Common myeloid progenitor, CD34-positive (primary cell): ENCODE measurements at regions not wholly inside any gene's neighbourhood (a gene's known extent, or its start where the extent isn't known, plus 50 kb on each side); places are given as distances from the start of the nearest gene placed in this dataset.
"Not testable (repeated sequence)": the region's sequence is repeated elsewhere in the genome, so short reads cannot be mapped to it uniquely, and the experiment has no call there.

Source experiments
- CTCF ChIA-PET: fragments of 350-600 bp; sonication (Branson Sonifier 250); formaldehyde crosslinking; loops from one replicate; lab custom pipeline; 2021; ENCODE audit warnings: antibody characterized with exemption; lab: Charles Lee
- POLR2A ChIA-PET: fragments of 350-600 bp; sonication (Branson Sonifier 250); formaldehyde crosslinking; loops from one replicate; lab custom pipeline; 2021; ENCODE audit warnings: antibody characterized with exemption; lab: Charles Lee
- DNase-seq, 3 donors: peaks; one replicate each; pipeline versions ENCODE4 v3.0.0 to v3.0.0-alpha.2; 2013
- H3K27ac ChIP-seq, 2 experiments: 1 replicate in 1 of 2; 2 replicates in 1 of 2; pipeline ENCODE4 v1.7.0; 2013; ENCODE audit warnings: inconsistent platforms in 2 of 2, low read length in 2 of 2, mild to moderate bottlenecking in 2 of 2, low read depth in 1 of 2, moderate library complexity in 1 of 2; ENCODE audit not compliant: severe bottlenecking in 2 of 2, insufficient read depth in 1 of 2, poor library complexity in 1 of 2
- H3K27me3 ChIP-seq, 5 experiments: replicated peaks in 2 of 5; 1 replicate in 3 of 5; 2 replicates in 2 of 5; pipeline versions ENCODE4 v1.6.1 to v1.7.0; 2013; ENCODE audit warnings: low read length in 4 of 5, mild to moderate bottlenecking in 2 of 5, moderate library complexity in 2 of 5, inconsistent platforms in 1 of 5; ENCODE audit not compliant: insufficient read depth in 5 of 5, control insufficient read depth in 4 of 5
- H3K36me3 ChIP-seq, 4 experiments: 1 replicate in 2 of 4; 2 replicates in 2 of 4; pipeline versions ENCODE4 v1.6.1 to v1.7.0; 2013; ENCODE audit warnings: low read length in 3 of 4, control low read depth in 1 of 4, mild to moderate bottlenecking in 1 of 4; ENCODE audit not compliant: control insufficient read depth in 4 of 4, insufficient read depth in 4 of 4
- H3K4me1 ChIP-seq, 4 experiments: 1 replicate in 3 of 4; 2 replicates in 1 of 4; pipeline versions ENCODE4 v1.6.1 to v1.7.1; 2013; ENCODE audit warnings: low read length in 3 of 4, mild to moderate bottlenecking in 3 of 4, control low read depth in 1 of 4, inconsistent platforms in 1 of 4, moderate library complexity in 1 of 4; ENCODE audit not compliant: control insufficient read depth in 4 of 4, insufficient read depth in 4 of 4; ENCODE audit errors: control extremely low read depth in 1 of 4
- H3K4me3 ChIP-seq, 7 experiments: 1 replicate in 4 of 7; 2 replicates in 3 of 7; pipeline versions ENCODE4 v1.5.1 to v1.7.0; 2013; ENCODE audit warnings: mild to moderate bottlenecking in 7 of 7, low read length in 6 of 7, moderate library complexity in 6 of 7, inconsistent platforms in 2 of 7, low read depth in 2 of 7, control low read depth in 1 of 7; ENCODE audit not compliant: insufficient read depth in 4 of 7, control insufficient read depth in 1 of 7; ENCODE audit errors: extremely low read depth in 1 of 7
- H3K9me3 ChIP-seq, 5 experiments: 1 replicate in 4 of 5; 2 replicates in 1 of 5; pipeline versions ENCODE4 v1.6.1 to v1.7.1; 2013; ENCODE audit warnings: low read length in 4 of 5, mild to moderate bottlenecking in 2 of 5, inconsistent platforms in 1 of 5, low read depth in 1 of 5, moderate library complexity in 1 of 5; ENCODE audit not compliant: control insufficient read depth in 4 of 5, insufficient read depth in 2 of 5; ENCODE audit errors: control extremely low read depth in 1 of 5
- WGBS: methylation state at CpG from one replicate; pipeline ENCODE4 v1.1.5; 2013; ENCODE audit not compliant: insufficient coverage; 5-methylcytosine and 5-hydroxymethylcytosine counted together

DNA sequence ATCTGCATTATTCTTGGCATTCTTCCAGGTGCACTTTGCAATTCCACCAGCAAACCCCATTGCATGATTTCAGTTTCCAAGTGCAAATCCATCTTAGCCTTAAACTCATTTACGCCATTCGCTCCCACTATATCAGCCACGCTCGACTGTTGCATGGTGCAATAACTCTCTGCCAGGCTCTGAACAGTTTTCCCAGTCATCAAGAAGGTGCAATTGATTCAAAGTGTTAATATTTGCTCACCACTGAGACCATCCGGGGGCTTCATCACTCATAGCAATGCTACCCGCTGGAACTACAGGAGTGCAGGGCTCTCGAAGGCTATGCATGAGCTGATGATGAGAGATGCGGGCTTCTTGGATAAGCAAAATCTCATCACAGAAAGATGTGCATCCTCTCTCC, 488.2 kb downstream of the OMA1 start:
- H3K27me3 ChIP-seq: peaks cover 0 to 3% (median 0%) of the 10 kb centered on the region in 5 experiments
- H3K4me1 ChIP-seq: no peaks in the 10 kb centered on the region
- H3K9me3 ChIP-seq: peaks cover 0 to 2% (median 0%) of the 10 kb centered on the region in 5 experiments
- POLR2A ChIA-PET: no interaction called here
- CTCF ChIA-PET: no interaction called here
- DNase-seq: no peak
- H3K36me3 ChIP-seq: no peaks in the 10 kb centered on the region
- no peak overlapping the region for H3K27ac ChIP-seq
- no peak overlapping the region for H3K4me3 ChIP-seq
- 94% methylated on average over 7 of the region's 8 CpGs for WGBS

DNA sequence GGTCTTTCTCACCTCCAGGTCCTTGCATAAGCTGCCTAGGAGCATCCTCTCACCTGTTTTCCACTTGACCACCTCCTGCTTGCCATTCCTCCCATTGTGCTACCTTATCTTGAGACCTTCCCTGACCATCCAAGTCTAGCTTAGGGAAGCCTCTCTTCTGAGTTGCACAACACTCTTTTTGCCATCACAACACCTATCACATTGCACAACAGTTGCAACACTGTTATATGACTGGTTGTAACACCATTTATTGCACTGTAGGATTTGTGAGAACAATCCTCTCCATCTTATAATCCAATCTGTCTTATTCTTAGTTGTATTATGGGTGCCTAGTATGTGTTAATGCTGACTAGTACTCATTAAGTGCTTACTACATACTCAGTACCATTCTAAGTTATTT, 488.7 kb downstream of the OMA1 start:
- no peak for DNase-seq

DNA sequence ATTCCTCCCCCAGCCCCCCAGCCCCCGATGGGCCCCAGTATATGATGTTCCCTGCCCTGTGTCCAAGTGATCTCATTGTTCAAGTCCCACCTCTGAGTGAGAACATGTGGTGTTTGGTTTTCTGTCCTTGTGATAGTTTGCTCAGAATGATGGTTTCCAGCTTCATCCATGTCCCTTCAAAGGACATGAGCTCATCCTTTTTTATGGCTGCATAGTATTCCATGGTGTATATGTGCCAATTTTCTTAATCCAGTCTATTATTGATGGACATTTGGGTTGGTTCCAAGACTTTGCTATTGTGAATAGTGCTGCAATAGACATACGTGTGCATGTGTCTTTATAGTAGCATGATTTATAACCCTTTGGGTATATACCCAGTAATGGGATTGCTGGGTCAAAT, 495.3 kb downstream of the OMA1 start:
- WGBS: 100% methylated on average over 1 of the region's 2 CpGs
- H3K9me3 ChIP-seq, H3K4me3 ChIP-seq, H3K36me3 ChIP-seq, DNase-seq, H3K4me1 ChIP-seq, H3K27ac ChIP-seq, H3K27me3 ChIP-seq, CTCF ChIA-PET, POLR2A ChIA-PET: not testable (repeated sequence)

More for the DNA sequence above, 488.7 kb downstream of the OMA1 start:
- Histone ChIP-seq H3K27ac (no peak overlapping the region), H3K36me3 (no peaks in the 10 kb centered on the region), H3K27me3 (peaks cover 0 to 2% (median 0%) of the 10 kb centered on the region in 5 experiments), H3K4me3 (no peak overlapping the region), H3K9me3 (peaks cover 0 to 3% (median 0%) of the 10 kb centered on the region in 5 experiments), H3K4me1 (no peaks in the 10 kb centered on the region)
- CTCF ChIA-PET: no interaction called here
- POLR2A ChIA-PET: no interaction called here

- H3K27ac ChIP-seq: no peak overlapping the region
- 73% methylated on average over 3 of the region's 5 CpGs for WGBS
- ChIA-PET CTCF (interaction anchor here (0.8 to 2.5 kb wide), 10 partner anchors 9 to 1226 kb away, joined by 3 to 10 read pairs (median 3); no protein-coding TSS in a partner anchor), POLR2A (no interaction called here)
- H3K9me3 ChIP-seq: no peaks in the 10 kb centered on the region
- no peaks in the 10 kb centered on the region for H3K36me3 ChIP-seq
- no peaks in the 10 kb centered on the region for H3K4me1 ChIP-seq
- H3K27me3 ChIP-seq: no peaks in the 10 kb centered on the region
- H3K4me3 ChIP-seq: no peak overlapping the region
- peak; percentile 21 to 37 (median 35) for DNase-seq
These were observed 499.2 kb downstream of the OMA1 start for GRCh38 chr1:58047265-58047858.

GRCh38 chr1:58045094-58045705, 501.3 kb downstream of the OMA1 start:
- no peak for DNase-seq
- no peak overlapping the region for H3K27ac ChIP-seq
- H3K4me3 ChIP-seq: no peak overlapping the region
- whole genome bisulfite sequencing: over 99% methylated on average over 13 of the region's 15 CpGs
- CTCF ChIA-PET: interaction anchor here (0.6 to 2.5 kb wide), 3 partner anchors 10 to 628 kb away, joined by 3 to 9 read pairs (median 3); no protein-coding TSS in a partner anchor
- H3K36me3 ChIP-seq: no peaks in the 10 kb centered on the region
- no peaks in the 10 kb centered on the region for H3K9me3 ChIP-seq
- no peaks in the 10 kb centered on the region for H3K4me1 ChIP-seq
- POLR2A ChIA-PET: no interaction called here
- H3K27me3 ChIP-seq: no peaks in the 10 kb centered on the region

- DNase-seq: no peak
- H3K9me3 ChIP-seq: no peaks in the 10 kb centered on the region
- WGBS: 100% methylated on average over 2 of the region's 2 CpGs
- CTCF ChIA-PET: interaction anchor here (1.1 kb wide), 1 partner anchor 28 kb away, joined by 3 read pairs; no protein-coding TSS in a partner anchor
- H3K4me1 ChIP-seq: no peaks in the 10 kb centered on the region
- no peaks in the 10 kb centered on the region for H3K36me3 ChIP-seq
- H3K27me3 ChIP-seq: no peaks in the 10 kb centered on the region
- POLR2A ChIA-PET: no interaction called here
- no peak overlapping the region for H3K27ac ChIP-seq
- H3K4me3 ChIP-seq: no peak overlapping the region
These were observed 504.9 kb downstream of the OMA1 start for GRCh38 chr1:58041621-58042020.

DNA sequence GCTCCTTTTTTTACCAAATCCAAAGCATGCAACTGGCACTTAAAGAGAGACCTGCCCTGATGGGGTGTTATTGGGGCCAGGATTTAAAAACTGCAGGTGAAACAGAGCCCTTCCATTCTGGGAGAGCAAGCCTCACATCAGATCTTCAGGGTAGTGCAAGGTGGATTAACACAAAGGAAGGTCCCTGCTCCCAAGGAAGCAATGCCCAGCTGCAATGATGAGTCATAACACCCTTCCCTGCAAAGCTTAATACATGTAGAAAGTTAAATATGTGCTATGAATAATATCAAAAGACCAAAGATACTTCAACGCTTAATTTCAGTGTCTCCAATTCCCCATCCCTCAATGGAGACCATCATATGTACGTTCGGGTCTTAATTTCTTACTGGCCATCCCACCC, 508.0 kb downstream of the OMA1 start:
- Histone ChIP-seq H3K36me3 (no peaks in the 10 kb centered on the region), H3K27me3 (peaks cover 0 to 3% (median 0%) of the 10 kb centered on the region in 5 experiments), H3K27ac (no peak overlapping the region), H3K4me1 (no peaks in the 10 kb centered on the region), H3K4me3 (no peak overlapping the region), H3K9me3 (no peaks in the 10 kb centered on the region)
- 100% methylated on average over 3 of the region's 3 CpGs for WGBS
- CTCF ChIA-PET: interaction anchor here (1.0 kb wide), 1 partner anchor 9 kb away, joined by 3 read pairs; no protein-coding TSS in a partner anchor
- POLR2A ChIA-PET: no interaction called here
- DNase-seq: no peak
